Limb (tissue), 2 donors: ENCODE measurements at regions not wholly inside any gene's neighbourhood (a gene's known extent, or its start where the extent isn't known, plus 50 kb on each side); places are given as distances from the start of the nearest gene placed in this dataset.
A peak's percentile ranks its signal among the peaks of the same experiment; 100 is the strongest.
"Not testable (repeated sequence)": the region's sequence is repeated elsewhere in the genome, so short reads cannot be mapped to it uniquely, and the experiment has no call there.

Experiments used
- DNase-seq, 2 donors: peaks; one replicate each; pipeline ENCODE4 v3.0.0-alpha.2; 2016; ENCODE audit errors: extremely low spot score in 2 of 2

DNA sequence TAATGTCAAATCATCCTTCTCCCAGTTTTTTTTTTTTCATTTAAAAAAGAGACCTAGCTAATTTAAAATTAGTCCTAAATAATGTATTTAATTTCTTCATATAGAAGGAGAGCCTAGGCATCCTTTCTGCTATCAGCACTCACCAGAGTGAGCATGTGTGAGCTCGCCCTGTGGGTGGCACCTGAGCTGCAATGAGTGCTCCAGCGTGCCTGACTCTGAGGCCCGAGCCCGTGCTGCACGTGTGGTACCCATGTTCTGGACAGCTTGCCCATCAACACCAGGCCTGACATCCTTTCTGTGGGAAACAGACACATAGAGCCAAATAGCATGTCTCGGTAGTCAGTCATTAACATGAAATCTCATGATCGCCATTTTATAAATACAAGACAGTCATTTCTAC lies 381.4 kb downstream of the DTWD2 start:
- DNase-seq = no peak

DNA sequence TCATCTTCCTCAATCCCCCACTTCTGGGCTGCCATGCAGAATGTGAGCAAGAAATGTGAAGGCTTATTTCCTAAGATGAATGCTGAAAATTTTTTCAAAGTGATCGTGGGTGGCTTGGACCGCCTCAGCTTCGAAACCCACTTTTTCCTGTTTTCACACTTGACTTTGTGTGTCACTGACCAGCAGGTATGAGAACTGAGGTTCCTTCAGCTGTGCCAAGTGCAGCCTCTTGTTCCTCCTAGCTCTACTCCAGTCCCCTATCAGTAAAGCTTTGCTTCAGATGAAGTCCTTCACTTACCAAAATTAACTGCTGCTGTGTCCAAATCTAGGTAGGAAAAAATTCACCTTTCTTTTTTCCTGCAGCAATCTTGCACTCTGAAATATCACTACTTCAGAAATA lies 382.6 kb downstream of the DTWD2 start:
- no peak for DNase-seq

DNA sequence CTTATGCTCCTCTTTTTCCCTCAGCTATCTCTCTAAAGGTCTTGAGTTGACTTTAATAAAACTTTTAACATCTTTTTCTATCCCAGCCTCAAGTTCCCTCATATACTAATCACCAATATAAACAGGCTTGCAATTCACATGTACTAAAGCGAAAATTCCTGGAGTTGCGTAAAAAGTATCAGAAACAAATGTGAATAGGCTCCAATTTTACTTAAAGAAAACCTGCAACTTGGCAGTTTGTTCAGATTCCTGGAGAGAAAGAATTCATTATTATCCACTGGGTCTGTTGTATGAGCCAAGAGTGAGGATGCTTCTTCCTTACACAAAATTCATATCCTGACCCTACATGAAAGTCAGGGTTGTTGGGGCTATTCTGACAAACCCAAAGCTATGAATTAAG lies 384.2 kb downstream of the DTWD2 start:
- no peak for DNase-seq

DNA sequence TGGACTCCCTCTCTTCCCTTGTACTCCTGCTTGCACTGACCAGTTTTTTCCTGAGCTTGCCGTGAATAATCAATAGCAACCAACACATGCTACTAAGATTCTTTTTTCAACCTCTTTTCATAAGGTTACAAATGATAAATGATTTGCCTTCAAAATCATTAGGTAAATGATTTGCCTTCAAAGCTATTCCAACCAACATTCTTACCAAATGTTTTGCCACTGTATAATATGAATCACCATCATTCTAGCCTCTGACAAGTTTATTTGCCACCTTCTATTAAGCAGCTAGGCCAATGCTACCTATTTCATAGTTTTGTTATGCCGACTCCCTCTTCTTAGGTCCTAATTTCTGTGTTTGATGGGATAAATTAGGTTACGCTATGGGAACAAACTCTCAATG lies 385.1 kb downstream of the DTWD2 start:
- DNase-seq = no peak

DNA sequence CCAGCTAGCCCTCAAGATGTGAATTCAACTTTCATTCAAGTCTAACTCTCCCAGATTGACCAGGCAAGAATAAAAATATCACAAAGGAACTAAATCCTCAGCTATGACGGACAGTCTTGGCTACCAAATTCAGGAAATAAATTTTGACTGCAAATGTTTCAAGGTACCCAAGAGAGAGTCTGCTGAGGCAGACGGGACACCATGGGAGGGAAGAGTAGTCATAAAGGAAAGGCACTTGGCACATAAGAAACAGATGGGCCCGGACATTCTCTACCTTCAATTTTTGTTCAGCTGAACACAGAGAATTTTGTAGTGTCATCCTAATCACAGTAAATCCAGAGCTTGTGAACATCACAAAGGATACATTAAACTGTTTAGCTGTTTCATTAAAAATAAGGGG lies 390.0 kb downstream of the DTWD2 start:
- DNase-seq = no peak

DNA sequence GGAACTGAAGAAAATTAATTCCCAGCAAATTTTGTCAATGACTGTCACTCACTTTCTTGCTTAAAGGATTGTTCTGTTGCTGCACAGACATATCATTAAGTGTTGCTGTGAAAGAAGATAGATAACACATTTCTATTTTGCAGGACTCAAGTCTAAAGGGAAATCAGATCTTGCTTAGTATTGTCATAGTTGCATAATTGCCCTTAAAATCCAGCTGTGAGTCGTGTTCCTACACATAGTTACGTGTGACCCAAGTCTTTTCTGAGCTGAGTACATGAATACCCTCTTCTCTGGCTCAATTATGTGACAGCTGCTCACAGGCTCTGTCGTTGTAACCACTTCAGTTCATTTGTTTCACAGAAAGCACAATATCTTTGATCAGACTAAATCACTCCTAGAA lies 390.8 kb downstream of the DTWD2 start:
- peak in 1 of 2 donors; percentile 21 for DNase-seq

DNA sequence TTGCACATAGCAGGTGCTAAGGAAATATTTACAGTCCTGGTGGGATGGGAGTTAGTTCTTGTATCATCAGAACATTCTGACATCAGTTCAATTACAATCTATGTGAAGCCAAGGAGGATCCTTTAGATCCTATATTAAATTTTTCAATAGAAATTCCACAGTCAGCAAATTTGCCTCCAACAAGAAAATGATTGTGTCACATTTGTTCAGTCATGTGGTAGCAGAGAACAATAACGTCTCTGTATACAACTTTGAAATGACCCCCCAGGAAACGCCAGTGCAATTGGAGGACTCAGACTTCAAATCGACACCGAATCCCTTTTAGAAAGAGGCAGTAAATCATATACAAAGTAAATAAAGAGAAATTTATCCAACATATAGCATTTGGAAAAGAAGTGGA lies 392.1 kb downstream of the DTWD2 start:
- DNase-seq = no peak

DNA sequence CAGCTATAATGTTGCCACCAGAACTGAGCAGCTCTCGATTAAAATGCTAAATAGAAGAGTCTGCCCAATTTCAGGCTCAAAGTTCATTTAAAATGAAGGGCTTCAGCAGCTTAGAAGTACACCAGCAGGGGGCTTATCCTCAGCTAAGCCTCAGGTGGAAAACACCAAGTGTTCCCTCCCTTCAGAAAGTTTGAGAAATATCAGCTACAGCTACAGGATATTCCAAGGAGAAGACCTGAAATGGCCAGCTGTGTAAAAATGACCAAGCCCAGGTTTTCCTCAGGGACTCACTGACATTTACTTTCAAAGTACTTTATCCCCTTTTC lies 395.4 kb downstream of the DTWD2 start:
- DNase-seq = no peak

DNA sequence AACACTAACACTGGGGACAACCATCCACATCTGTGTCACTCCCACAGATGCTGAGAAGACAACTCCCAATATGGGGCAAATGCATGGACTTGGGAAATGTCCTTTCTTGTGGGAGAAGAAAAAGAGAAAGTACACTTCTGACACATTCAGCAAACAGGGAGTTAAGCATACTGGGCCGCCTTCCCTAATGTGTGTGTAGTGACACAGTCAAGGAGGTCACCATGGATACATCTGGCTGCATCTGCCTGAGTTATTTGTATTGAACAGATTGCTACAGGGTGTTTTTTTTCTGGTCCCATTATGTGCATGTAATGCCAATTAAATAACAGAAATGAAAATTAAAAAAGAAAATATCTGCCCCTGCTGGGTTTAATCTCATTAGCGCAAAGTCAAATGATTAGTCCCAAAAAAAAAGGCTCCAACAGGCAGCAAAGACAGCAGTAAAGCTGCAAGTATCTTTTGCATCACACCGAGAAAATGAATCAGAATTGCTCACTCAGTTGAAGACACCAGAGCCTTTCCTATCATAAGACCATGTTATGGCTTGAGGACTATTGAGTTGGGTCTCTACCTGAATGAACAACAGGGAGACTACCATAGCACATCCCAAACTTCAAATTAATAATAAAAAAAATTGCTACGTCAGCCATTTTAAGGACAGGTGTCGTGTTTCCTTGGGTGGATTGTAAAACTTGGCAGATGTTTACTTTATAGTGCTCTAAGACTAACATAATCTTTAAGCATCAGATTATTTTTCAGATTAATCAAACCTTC lies 395.9 kb downstream of the DTWD2 start:
- no peak for DNase-seq

DNA sequence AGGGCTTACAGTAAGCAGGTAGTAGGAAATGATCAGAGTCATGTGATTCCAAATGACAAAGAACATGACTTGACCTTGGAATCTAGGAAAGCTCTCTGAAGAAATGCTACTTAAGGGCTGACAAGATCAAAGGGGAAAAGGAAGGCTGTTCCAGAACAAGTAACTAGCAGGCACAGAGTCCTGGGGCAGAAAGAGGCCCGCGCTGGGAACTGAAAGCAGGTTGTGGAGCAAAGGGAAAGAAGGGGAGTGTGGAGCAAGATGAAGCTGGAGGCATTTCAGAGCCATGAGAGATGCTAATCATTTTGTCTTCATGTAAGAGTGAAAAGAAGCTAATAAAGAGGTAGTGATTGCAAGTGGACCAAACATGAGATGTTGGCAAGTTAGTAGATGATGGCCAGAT lies 397.5 kb downstream of the DTWD2 start:
- DNase-seq = no peak

DNA sequence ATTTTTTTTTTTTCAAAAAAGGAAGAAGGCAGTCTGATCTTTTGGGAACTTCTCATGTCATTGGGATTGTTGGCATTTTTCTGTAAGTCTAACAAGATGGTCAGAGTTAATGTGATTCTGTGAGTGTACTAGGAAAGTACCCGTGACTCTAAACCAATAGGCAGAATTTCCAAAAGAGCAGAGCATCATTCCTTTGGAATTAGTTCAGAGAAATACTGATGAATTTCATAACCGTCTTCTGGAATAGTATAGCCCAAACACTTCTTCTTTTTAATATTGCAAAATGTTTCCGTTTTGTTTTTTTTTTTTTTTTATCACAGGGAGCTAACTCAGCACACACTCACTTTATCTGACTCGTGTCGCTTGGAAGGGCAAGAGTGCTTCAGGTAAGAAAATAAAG lies 407.4 kb downstream of the DTWD2 start:
- no peak for DNase-seq

DNA sequence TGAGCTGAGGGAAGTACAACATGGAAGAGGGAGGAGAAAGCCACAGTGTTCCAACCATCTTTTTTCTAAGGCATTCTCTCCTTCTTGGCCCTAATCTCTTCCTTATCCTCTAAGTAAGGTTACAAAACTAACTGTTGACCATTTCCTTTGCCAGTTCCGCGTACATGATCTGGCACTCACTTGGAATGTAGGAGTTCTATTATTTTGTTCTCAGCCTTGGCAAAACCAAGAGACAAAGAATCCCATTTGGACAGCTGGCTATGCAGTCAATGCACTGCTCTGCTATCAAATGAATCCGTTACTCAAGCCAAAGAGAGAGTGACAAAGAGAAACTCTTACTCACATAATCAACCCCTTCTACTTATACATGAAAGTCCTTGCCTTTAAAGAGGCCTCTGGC lies 410.3 kb downstream of the DTWD2 start:
- DNase-seq = no peak

DNA sequence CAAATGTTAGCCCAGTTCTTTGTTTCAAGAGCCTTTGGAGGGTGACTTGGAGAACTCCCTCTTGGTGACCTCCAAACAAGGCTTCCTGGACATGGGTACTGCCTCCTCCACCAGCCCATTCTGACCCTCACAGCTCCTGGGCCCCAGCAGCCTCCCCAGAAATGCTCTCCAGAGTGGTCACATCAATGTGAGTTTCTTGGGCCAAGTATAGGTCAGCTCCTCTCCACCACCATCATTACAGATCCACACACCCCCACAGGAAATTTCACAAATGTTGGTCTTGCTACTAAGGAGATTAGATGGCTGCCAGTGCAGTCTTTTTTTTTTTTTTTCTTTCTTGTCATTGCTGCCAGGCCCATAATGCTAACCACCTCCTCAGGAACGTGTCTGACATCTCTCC lies 410.7 kb downstream of the DTWD2 start:
- no peak for DNase-seq

DNA sequence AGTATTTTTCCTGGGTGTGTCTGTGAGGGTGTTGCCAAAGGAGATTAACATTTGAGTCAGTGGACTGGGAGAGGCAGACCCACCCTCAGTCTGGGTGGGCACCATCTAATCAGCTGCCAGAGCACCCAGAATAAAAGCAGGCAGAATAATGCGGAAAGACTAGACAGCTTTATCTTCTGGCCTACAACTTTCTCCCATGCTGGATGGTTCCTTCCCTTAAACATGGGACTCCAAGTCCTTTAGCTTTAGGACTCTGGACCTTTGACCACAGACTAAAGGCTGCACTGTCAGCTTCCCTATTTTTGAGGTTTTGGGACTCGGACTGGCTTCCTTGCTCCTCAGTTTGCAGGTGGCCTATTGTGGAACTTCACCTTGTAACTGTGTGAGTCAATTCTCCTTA lies 418.1 kb downstream of the DTWD2 start:
- not testable (repeated sequence) for DNase-seq

DNA sequence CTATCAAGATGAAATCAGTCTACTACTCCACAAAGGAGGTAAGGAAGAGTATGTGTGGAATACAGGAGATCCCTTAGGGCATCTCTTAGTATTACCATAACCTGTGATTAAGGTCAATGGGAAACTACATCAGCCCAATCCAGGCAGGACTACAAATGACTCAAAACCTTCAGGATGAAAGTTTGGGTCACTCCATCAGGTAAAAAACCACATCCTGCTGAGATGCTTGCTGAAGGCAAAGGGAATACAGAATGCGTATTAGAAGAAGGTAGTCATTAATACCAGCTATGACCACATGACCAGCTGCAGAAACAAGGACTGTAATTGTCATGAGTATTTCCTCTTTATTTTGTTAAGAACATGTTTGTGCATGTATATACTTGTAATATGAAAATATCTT lies 418.8 kb downstream of the DTWD2 start:
- DNase-seq = not testable (repeated sequence)

DNA sequence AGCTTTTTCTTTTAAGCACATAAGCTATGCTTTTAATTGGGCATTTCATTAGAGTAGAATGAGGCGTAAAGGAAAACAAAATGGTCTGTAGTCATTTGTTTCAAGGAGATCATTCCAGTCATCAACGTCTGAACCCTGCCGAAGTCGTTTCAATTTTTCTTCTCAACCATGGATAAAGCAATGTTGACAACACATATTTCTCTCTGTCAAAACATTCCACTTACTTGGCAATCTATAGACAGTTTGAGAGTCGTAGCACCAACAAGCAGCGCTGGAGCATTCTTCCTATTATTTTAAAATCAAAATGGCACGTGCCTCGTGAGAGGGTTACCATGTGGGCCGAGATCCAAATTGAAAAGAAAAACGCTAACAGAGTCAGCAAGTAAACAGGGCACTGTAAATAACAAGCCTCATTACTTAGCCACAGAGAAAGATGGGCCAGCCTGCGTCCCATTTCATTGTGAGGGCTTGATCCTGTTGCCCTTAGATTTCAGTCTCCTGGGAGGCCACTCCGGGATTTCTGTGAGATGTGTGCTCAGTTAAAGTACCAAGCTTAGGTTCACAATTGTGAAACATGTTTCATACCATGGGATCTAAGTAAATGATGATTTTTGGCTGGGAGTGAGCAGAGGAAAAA lies 422.9 kb downstream of the DTWD2 start:
- DNase-seq = no peak

DNA sequence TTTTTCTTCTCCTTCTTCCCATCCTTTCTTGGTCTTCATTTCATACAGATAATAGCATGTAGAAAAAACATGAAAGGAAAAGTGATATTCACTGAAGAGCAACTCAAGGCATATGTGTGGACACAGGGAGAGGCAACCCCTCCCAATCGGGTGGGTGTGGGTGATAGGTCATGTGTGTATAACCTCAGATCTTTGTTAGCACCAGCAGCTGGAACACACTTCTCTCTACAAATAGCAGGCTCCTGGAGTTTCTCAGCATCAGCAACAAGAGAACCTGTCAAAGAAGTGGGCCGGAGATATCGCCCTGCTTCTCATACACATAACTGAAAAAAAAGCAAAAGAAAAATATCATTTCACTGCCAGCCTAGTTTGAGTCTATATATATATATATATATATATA lies 426.4 kb downstream of the DTWD2 start:
- DNase-seq = no peak

DNA sequence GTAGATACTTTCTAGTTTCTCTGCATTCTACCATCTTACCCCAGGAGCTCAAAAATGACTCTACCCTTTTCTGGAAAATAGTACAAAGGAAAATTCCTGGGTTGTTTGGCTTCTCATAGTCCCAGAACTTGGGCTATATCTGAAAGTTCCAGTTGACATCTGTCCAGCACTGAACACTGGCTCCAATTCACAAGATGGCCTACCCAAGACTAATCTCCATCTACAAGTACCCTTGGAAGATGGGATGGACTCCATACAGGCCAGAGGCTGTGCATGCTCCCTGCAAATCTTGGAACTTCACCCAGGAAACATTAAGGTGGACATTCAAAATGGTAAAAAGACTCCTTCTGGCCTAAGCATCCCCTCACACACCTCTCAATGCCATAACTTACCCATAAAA lies 427.1 kb downstream of the DTWD2 start:
- no peak for DNase-seq

DNA sequence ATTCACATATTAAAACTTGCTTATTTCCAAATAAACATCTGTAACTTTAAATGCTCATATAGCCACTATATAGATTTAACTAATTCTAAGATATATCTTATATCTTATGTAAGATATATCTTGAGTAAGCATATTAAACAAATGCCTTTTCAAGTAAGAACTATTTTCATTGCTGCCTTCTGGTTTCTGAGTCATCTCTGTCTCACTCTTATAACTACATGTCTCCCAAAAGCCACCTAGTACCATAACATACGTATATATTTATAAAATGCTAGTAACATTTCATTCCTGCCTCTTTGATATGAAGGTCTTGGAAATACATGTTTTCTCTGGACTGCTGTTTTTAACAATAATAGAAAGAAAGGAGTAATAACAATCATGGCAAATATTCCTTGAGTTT lies 429.5 kb downstream of the DTWD2 start:
- DNase-seq = no peak

DNA sequence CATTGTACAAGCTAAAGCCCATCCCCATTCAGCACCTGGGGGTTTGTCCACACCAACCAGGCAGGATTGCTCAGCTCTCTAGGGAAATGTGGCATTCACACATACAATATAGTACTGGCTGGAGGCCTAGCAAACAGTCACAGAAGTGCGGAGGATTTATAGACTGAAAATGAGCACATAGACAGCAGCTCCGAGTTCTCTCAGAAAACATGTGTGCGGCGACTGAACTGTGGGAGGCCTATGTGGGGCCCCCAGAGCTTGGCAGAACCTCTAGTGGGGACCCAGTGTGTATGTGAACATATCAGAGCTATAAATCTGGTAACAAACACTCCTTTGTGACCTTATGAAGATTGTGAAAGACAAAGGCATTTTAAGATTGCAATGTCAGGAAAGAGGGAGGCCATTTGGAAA lies 431.1 kb downstream of the DTWD2 start:
- peak; percentile 36 to 37 for DNase-seq

DNA sequence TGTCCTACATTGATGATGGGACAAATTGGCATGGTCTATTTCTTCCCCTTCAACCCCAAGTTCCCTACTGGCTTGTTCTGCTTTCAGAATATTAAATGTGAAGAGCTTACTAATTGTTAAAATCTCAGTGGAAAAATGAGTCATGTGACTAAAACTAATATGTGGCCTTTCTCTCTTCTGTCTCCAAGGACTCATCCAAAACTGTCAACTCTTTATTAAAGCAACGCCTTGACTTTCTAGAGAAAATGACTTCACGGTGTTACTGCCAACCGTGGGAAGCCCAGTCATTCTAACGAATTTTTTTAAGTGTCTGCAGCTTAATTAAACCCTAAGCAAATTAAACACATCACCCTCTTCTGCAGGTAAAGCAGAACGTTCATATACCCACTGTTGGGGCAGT lies 431.6 kb downstream of the DTWD2 start:
- DNase-seq = no peak

DNA sequence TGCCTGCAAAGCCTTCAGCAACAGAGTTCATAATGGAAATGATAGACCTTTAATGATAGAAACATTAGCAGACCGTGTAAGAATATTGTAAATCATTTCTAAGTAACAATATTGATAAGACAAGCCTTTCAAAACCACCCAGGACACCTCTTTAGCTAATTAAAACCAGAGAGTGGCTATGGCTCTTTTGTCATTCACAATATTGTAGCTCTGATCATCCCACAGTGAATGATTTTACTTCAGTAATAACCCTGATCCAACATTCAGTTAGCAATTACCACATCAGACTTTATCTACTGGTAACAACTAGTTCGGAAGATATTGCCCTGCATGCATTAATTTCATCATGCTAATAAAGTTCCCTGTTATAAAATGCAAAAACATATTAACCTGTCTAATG lies 432.6 kb downstream of the DTWD2 start:
- DNase-seq = no peak

DNA sequence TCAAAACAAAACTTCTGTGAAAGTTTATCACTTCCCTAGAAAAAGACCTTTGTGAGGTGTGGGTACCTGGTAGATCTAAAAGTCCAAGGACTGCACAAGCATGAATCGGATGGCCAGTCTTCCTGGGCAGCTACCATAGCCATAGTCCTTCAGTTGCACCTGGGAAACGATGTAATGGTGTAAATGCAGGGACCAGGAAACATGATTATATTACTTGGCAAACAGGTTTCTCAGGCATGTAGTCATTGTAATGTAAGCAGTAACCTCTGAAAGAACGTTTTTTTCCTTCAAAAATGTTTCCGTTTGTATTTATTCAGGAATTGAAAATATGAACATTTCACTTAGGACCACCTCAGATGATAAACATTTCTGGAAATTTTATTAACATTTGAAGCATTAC lies 433.4 kb downstream of the DTWD2 start:
- no peak for DNase-seq

DNA sequence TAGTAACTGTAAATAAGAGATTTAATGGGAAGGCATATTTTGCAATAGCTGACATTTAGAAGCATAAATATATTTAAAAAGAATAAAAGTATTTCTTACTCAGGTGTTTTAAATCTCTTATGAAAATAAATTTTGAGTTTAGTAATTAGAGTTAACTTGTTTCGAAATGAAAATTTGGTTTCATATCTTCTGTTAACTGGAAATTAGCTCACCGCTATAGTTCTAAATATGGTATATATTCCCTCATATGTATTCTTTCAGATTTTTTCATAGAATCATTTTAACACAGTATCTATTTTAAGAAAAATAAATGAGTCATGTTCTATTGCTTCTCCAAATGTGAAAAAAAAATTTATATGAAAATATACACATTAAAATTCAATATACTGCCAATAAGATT lies 434.1 kb downstream of the DTWD2 start:
- DNase-seq = no peak
